ENCODE measurements at regions not wholly inside any gene's neighbourhood (a gene's known extent, or its start where the extent isn't known, plus 50 kb on each side); places are given as distances from the start of the nearest gene placed in this dataset.

DNA sequence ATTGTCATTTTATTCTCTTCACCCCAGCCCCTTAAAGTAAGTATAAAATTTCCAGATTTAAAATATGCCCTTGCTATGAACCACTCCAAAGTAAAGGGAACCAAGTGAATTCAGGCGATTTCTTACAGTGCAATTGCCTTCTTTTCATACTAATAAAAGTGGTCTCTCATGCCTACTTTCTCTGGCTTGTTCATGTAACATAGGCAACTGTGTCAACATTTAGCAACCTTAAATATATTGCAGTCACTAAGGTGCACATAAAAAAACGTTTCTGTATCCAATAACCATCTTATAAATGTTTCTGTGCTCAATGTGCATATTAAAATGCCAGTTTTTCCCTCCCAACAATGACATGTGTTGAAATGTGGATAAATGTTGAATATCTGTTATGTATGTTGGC, 271.6 kb upstream of the DCN start:
- TF ChIP-seq, protein P1, sequence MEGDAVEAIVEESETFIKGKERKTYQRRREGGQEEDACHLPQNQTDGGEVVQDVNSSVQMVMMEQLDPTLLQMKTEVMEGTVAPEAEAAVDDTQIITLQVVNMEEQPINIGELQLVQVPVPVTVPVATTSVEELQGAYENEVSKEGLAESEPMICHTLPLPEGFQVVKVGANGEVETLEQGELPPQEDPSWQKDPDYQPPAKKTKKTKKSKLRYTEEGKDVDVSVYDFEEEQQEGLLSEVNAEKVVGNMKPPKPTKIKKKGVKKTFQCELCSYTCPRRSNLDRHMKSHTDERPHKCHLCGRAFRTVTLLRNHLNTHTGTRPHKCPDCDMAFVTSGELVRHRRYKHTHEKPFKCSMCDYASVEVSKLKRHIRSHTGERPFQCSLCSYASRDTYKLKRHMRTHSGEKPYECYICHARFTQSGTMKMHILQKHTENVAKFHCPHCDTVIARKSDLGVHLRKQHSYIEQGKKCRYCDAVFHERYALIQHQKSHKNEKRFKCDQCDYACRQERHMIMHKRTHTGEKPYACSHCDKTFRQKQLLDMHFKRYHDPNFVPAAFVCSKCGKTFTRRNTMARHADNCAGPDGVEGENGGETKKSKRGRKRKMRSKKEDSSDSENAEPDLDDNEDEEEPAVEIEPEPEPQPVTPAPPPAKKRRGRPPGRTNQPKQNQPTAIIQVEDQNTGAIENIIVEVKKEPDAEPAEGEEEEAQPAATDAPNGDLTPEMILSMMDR (IDR thresholded peaks at IDR 0.05; ENCODE audit: low read depth, low read length): no peak
- no peak for TF ChIP-seq EZH2phosphoT487 (IDR thresholded peaks at IDR 0.05; ENCODE audit: low read depth)

Measured in OCI-LY3 (cell line).